Mesothelial cell of epicardium (in vitro differentiated cells): ENCODE measurements at regions not wholly inside any gene's neighbourhood (a gene's known extent, or its start where the extent isn't known, plus 50 kb on each side); places are given as distances from the start of the nearest gene placed in this dataset.

ENCODE experiments used
- DNase-seq, 2 experiments: peaks; one replicate each; pipeline ENCODE4 v3.0.0; 2021; ENCODE audit warnings: low spot score in 2 of 2; ENCODE audit not compliant: unreplicated experiment in 2 of 2
- H3K27ac Mint-ChIP-seq: 2 replicates; pipeline ENCODE4 v1.8.0; 2021; ENCODE audit warnings: mixed read lengths
- H3K27me3 Mint-ChIP-seq: 2 replicates; pipeline ENCODE4 v1.8.0; 2021; ENCODE audit warnings: low read depth, mixed read lengths
- H3K36me3 Mint-ChIP-seq: 2 replicates; pipeline ENCODE4 v1.8.0; 2021; ENCODE audit warnings: mixed read lengths
- H3K4me1 Mint-ChIP-seq: 2 replicates; pipeline ENCODE4 v1.8.0; 2021; ENCODE audit warnings: mixed read lengths
- H3K4me3 Mint-ChIP-seq: 2 replicates; pipeline ENCODE4 v1.8.0; 2021; ENCODE audit warnings: mild to moderate bottlenecking, moderate library complexity, mixed read lengths
- H3K9me3 Mint-ChIP-seq: 2 replicates; pipeline ENCODE4 v1.8.0; 2021; ENCODE audit warnings: mixed read lengths
- CTCF ChIP-seq: fragments of 200-600 bp; sonication (generic); IDR thresholded peaks from one replicate; pipeline ENCODE4 v1.5.0; 2021; ENCODE audit warnings: antibody characterized with exemption; ENCODE audit not compliant: unreplicated experiment

- no peak for DNase-seq
- Mint-ChIP-seq H3K9me3 (no peaks in the 10 kb centered on the region), H3K4me3 (no peak overlapping the region), H3K4me1 (peaks cover 2% of the 10 kb centered on the region), H3K36me3 (no peaks in the 10 kb centered on the region), H3K27me3 (no peaks in the 10 kb centered on the region), H3K27ac (no peak overlapping the region)
- no peak for TF ChIP-seq CTCF
Observed at GRCh38 chr10:128617532-128617931, 491.3 kb upstream of the MKI67 start.

- H3K36me3 Mint-ChIP-seq = no peaks in the 10 kb centered on the region
- H3K4me3 Mint-ChIP-seq = no peak overlapping the region
- H3K27me3 Mint-ChIP-seq = no peaks in the 10 kb centered on the region
- TF ChIP-seq CTCF = no peak
- no peak for DNase-seq
- no peak overlapping the region for H3K27ac Mint-ChIP-seq
- peaks cover 11% of the 10 kb centered on the region for H3K4me1 Mint-ChIP-seq
- no peaks in the 10 kb centered on the region for H3K9me3 Mint-ChIP-seq
Observed at GRCh38 chr10:128622706-128623105, 496.5 kb upstream of the MKI67 start.

GRCh38 chr10:128623776-128624175 is 497.6 kb upstream of the MKI67 start:
- H3K4me3 Mint-ChIP-seq = no peak overlapping the region
- H3K27ac Mint-ChIP-seq = no peak overlapping the region

GRCh38 chr10:128624656-128625530 is 498.7 kb upstream of the MKI67 start:
- Mint-ChIP-seq H3K36me3 (no peaks in the 10 kb centered on the region), H3K4me3 (no peak overlapping the region), H3K27me3 (no peaks in the 10 kb centered on the region), H3K9me3 (no peaks in the 10 kb centered on the region), H3K4me1 (peaks cover 11% of the 10 kb centered on the region), H3K27ac (peak overlapping the region; percentile 55)
- TF ChIP-seq CTCF = no peak
- DNase-seq = no peak

More at GRCh38 chr10:128623776-128624175, 497.6 kb upstream of the MKI67 start:
- TF ChIP-seq CTCF = no peak
- no peaks in the 10 kb centered on the region for H3K9me3 Mint-ChIP-seq
- H3K36me3 Mint-ChIP-seq = no peaks in the 10 kb centered on the region
- peaks cover 11% of the 10 kb centered on the region for H3K4me1 Mint-ChIP-seq
- no peaks in the 10 kb centered on the region for H3K27me3 Mint-ChIP-seq
- no peak for DNase-seq

- H3K4me1 Mint-ChIP-seq = peaks cover 11% of the 10 kb centered on the region
- DNase-seq = no peak
- no peak overlapping the region for H3K27ac Mint-ChIP-seq
- H3K9me3 Mint-ChIP-seq = no peaks in the 10 kb centered on the region
- no peak for TF ChIP-seq CTCF
- H3K36me3 Mint-ChIP-seq = no peaks in the 10 kb centered on the region
- no peak overlapping the region for H3K4me3 Mint-ChIP-seq
- H3K27me3 Mint-ChIP-seq = no peaks in the 10 kb centered on the region
Observed at GRCh38 chr10:128625926-128626325, 499.7 kb upstream of the MKI67 start.
